NOMO-1 (cell line): ENCODE measurements at regions not wholly inside any gene's neighbourhood (a gene's known extent, or its start where the extent isn't known, plus 50 kb on each side); places are given as distances from the start of the nearest gene placed in this dataset.
"Not testable (repeated sequence)": the region's sequence is repeated elsewhere in the genome, so short reads cannot be mapped to it uniquely, and the experiment has no call there.

Experiments
- DNase-seq, 2 experiments: peaks; one replicate each; lab custom pipeline; 2025; ENCODE audit not compliant: unreplicated experiment in 2 of 2; lab: John Stamatoyannopoulos, UW

GRCh38 chr14:51341338-51341737, 101.3 kb downstream of the TMX1 start:
- DNase-seq = no peak

GRCh38 chr14:51342226-51342625, 102.2 kb downstream of the TMX1 start:
- no peak for DNase-seq

GRCh38 chr14:51351997-51352396, 112.0 kb downstream of the TMX1 start:
- DNase-seq = no peak

DNA sequence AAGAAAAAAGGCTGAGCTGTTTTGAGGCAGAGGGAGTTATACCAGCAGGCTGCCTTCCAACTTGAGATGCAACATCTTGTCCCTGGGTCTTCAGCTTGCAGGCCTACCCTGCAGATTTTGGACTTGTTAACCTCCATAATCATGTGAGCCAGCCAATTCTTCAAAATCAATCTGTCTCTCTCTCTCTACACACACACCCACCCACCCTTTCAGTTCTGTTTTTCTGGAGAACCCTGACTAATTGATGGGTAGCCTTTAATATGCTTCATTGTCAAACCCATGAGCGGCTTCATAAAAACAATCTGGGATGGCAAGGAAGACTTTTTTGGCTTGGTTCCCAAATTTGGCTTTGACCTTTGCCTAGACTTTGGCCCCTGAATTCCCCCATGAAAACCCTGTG, 113.9 kb downstream of the TMX1 start:
- DNase-seq = no peak

DNA sequence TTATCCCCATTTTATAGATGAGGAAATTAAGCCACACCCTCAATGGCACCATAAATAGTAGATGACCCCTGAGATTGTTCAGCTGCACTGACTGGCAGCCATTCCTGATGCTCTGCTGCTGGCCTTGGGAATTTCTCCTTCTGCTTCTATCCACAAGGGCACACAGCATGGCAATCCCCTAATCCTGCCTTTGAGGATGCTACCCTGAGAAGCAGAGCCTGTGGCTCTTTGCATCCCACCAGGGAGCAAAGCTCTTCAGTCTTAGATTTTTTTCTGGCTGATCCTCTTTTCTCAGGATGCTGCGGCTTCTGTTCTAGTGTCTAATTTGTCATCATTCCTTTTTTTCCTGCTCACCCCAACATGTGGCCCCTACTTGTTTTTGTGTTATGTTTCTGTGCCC, 114.8 kb downstream of the TMX1 start:
- DNase-seq = no peak

DNA sequence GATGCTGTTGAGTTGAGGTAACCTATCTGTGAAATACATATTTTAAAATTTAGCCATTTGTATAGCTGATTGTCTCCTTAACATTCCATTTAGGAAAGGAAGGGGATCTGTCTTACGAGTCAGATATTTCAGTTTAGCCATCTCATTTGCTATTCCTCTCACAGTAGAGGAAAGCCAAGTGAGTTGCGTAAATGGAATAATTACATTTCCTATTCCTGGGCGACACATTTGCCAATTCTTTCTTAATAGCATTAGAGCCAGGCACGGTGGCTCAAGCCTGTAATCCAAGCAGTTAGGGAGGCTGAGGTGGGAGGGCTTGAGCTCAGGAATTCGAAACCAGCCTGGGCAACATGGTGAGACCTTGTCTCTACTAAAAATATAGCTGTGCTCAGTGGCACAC, 116.3 kb downstream of the TMX1 start:
- no peak for DNase-seq

DNA sequence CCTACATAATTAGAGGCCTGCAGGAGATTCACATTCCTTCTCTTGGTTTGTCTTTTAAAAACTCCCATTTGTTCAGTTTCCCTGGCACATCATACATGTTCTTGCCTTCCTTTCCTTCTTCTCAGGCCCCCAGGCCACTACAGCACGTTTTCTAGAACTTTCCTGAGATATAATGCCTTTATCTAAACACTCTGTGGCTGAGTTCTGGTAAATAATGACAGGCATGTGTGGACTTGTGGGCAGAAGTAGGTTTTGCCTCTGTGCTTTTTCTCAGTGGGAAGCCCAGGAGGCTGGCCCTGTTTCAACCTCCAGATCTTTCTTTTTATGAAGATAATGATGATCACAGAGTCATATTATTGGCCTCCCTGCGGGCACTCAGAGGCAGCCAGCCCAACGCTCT, 117.2 kb downstream of the TMX1 start:
- DNase-seq = no peak

DNA sequence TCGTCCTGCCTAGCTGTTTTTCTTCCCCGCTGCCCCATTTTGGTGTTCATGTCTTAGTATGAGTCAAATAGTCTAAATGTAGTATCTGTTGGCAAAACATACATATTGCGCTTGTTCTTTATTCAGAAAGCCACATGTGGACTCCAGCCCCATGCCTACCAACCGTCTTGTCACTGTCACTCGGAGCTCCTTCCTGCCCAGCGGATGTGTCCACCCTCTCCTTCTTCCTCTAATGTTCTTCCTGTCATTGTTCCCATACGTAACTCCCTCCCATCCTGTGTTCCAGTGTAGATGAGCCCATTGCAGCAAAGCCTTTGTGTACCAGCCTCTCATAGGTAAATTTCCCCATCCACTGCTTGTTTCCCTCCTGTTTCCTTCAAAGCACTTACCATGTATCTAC, 120.5 kb downstream of the TMX1 start:
- DNase-seq = no peak

DNA sequence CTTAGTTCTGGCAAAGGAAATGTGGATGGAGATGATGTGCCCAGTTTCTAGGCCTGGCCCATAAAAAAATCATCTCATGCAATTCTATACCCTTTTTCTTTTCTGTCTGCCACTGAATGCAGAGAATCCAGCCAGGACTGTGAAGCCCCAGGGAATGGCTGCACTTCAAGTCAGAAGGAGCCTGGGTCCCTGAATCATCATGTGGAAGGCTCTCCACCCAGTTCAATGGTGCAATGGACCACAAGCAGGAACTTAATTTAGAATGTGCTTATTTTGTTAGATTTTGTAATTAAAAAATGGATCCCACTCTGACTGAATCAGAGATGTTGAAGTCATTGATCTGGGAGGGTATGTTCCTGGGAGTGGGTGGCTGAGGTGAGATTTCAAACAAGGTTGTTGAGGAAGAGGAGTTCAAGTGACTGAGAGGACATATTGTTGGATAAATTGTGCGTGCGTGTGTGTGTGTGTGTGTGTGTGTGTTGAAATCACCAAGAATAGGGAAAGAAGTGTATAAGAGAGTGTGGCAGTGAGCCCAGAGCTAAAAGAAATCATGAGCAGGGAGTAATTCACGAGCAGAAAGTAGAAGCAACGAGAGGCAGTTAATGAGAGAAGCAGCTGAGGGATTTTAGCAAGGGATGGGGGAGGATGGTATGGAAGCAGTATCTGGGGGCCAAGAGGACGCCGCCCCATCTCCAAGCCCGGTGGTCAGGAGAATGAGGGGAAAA, 125.4 kb downstream of the TMX1 start:
- DNase-seq = no peak

- not testable (repeated sequence) for DNase-seq
These were observed 126.4 kb downstream of the TMX1 start for GRCh38 chr14:51366460-51366859.

- DNase-seq = not testable (repeated sequence)
These were observed 127.0 kb downstream of the TMX1 start for GRCh38 chr14:51366866-51367599.

- no peak for DNase-seq
These were observed 127.5 kb downstream of the TMX1 start for GRCh38 chr14:51367600-51367931.

DNA sequence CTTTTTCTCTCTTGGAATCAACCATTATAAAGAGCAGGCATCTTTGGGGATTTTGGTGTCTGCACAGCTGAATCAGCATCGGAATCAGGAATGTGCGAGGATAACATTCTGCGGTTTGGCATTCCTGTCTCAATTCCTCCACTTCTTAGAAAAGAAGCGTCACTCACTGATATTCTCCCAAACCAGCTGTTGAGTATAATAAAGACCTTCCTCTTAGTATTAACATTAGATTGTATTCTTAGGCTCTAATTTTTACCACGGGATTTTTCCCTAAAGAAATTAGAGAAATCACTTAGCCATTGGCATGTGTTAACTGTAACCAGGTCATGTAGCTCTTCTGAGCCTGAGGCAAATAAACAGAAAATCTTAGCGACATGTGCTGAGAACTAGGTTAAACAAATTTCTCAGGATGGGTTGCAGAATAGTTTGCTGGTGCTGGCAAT, 128.7 kb downstream of the TMX1 start:
- DNase-seq = no peak

DNA sequence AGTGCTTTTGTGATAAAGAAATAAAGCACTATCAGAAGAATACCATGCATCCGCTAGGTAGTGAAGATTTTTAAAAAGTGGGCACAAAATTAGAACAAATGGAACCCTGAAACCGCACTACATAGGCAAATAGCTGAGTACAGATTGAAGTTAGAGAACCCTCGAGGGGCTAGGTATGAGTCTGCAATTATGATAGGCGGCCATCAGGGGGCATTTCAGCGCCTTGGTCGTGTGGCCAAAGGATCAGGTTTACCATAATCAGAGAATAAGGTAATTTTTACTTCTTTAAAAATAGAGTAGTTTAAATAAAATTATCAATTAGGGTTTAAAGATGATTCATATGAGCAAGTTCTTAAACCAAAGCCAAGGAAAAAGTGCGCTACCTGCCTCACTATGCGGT, 129.8 kb downstream of the TMX1 start:
- DNase-seq = no peak

GRCh38 chr14:51370758-51371386, 130.8 kb downstream of the TMX1 start:
- DNase-seq = no peak

GRCh38 chr14:51377186-51377585, 137.1 kb downstream of the TMX1 start:
- not testable (repeated sequence) for DNase-seq

DNA sequence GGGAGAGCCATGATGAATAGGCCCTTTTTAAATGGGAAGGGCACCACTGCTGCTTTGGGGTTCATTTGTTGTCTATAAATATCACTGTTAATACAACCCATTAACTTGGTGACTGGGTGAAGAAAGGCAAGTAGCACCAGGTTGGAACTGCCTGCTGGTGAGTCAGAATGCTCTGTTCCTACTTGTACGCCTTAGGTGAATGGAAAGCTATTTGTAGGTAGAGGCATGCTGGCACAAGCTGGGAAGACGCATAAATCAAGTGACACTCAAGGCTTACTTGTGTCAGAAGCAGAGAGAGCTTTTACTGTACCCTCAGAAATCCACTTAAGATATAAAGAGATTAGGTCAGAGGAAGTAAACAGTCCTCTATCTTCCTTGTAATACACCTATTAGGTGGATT, 142.5 kb downstream of the TMX1 start:
- no peak for DNase-seq

GRCh38 chr14:51386411-51386810, 146.4 kb downstream of the TMX1 start:
- no peak for DNase-seq

GRCh38 chr14:51386983-51387735, 147.1 kb downstream of the TMX1 start:
- no peak for DNase-seq

DNA sequence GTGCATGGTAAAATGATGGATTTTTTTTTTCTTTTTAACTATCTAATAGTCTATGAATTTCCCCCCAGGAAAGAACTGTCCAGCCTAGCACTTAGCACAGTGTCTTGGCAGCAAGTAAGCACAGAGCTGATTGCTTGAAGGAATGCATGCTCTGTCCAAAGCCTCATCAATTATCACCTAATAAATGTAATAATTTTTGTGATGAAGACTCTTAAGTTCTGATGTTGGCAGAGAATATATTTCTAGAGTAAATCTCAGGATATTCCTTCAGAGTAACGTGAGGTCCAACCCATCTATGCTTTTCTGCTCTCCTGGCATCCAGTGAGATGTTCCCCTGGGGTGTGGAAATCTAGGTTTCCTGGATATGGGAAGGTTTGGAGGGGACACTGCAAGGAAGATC, 152.4 kb downstream of the TMX1 start:
- DNase-seq = no peak

DNA sequence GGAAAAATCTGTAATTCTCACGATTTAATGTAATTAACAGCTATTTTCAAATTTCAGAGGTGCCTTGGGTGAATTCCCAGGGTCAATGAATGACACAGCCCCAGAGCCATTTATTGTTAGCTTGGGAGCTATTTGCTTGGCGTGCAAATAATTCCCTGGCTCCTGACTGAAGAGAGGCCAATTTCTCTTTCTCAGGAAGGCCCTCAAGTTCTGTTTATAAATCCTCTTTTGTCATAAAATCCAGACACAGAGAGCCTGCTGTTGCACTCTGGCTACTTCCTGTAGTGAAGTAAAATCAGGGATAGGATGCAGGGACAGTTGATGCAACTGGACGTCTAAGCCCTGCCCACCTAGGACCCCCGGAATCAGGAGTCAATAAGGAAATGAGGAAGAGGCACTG, 154.3 kb downstream of the TMX1 start:
- no peak for DNase-seq
